Anterior cingulate cortex (tissue), 58 donors: ENCODE measurements at regions not wholly inside any gene's neighbourhood (a gene's known extent, or its start where the extent isn't known, plus 50 kb on each side); places are given as distances from the start of the nearest gene placed in this dataset.

Experiments used
- DNase-seq, 58 donors: peaks; one replicate each; lab custom pipeline; 2025; lab: John Stamatoyannopoulos, UW

- no peak for DNase-seq
Measured at GRCh38 chr2:177058747-177059146, 153.8 kb upstream of the HNRNPA3 start.

GRCh38 chr2:177059293-177059692 is 153.3 kb upstream of the HNRNPA3 start:
- no peak for DNase-seq

- DNase-seq: no peak
Measured at GRCh38 chr2:177063331-177063730, 149.3 kb upstream of the HNRNPA3 start.

- DNase-seq: no peak
Measured at GRCh38 chr2:177064422-177064821, 148.2 kb upstream of the HNRNPA3 start.

- DNase-seq: no peak
Measured at GRCh38 chr2:177068967-177069366, 143.6 kb upstream of the HNRNPA3 start.

- no peak for DNase-seq
Measured at GRCh38 chr2:177072090-177072489, 140.5 kb upstream of the HNRNPA3 start.

- DNase-seq: no peak
Measured at GRCh38 chr2:177073611-177074010, 139.0 kb upstream of the HNRNPA3 start.

GRCh38 chr2:177074099-177074710 is 138.4 kb upstream of the HNRNPA3 start:
- DNase-seq: no peak

- DNase-seq: no peak
Measured at GRCh38 chr2:177075254-177075653, 137.3 kb upstream of the HNRNPA3 start.

GRCh38 chr2:177076636-177077179 is 135.9 kb upstream of the HNRNPA3 start:
- DNase-seq: no peak

GRCh38 chr2:177077778-177078177 is 134.8 kb upstream of the HNRNPA3 start:
- DNase-seq: no peak

- DNase-seq: peak in 33 of 58 donors; percentile 2 to 58 (median 17)
Measured at GRCh38 chr2:177078416-177078815, 134.2 kb upstream of the HNRNPA3 start.

GRCh38 chr2:177078855-177079254 is 133.7 kb upstream of the HNRNPA3 start:
- DNase-seq: no peak

- no peak for DNase-seq
Measured at GRCh38 chr2:177080746-177081284, 131.8 kb upstream of the HNRNPA3 start.

GRCh38 chr2:177084607-177085006 is 128.0 kb upstream of the HNRNPA3 start:
- DNase-seq: no peak

- no peak for DNase-seq
Measured at GRCh38 chr2:177088529-177088928, 124.1 kb upstream of the HNRNPA3 start.

GRCh38 chr2:177090967-177091366 is 121.6 kb upstream of the HNRNPA3 start:
- no peak for DNase-seq

GRCh38 chr2:177093371-177093770 is 119.2 kb upstream of the HNRNPA3 start:
- no peak for DNase-seq

GRCh38 chr2:177098001-177098613 is 114.5 kb upstream of the HNRNPA3 start:
- no peak for DNase-seq

- no peak for DNase-seq
Measured at GRCh38 chr2:177101930-177102329, 110.7 kb upstream of the HNRNPA3 start.

GRCh38 chr2:177106212-177106611 is 106.4 kb upstream of the HNRNPA3 start:
- DNase-seq: no peak

- DNase-seq: no peak
Measured at GRCh38 chr2:177108890-177109289, 103.7 kb upstream of the HNRNPA3 start.
